ENCODE measurements at regions not wholly inside any gene's neighbourhood (a gene's known extent, or its start where the extent isn't known, plus 50 kb on each side); places are given as distances from the start of the nearest gene placed in this dataset.

DNA sequence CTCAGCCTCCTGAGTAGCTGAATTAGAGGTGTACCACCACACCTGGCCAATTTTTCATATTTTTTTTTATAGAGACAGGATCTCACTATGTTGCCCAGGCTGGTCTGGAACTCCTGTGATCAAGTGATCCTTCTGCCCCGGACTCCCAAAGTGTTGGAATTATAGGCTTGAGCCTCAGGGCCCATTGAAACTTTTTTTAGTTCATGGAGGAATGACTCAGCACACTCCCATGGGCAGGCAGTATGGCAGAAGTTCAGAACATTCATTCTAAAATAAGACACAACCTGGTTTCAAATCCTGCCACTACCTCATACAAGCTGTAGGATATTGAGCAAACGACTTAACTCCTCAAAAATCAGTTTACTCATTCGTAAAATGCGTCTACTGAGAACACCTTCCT is 320.4 kb upstream of the SP8 start (continued):
- TF ChIP-seq, protein P1, sequence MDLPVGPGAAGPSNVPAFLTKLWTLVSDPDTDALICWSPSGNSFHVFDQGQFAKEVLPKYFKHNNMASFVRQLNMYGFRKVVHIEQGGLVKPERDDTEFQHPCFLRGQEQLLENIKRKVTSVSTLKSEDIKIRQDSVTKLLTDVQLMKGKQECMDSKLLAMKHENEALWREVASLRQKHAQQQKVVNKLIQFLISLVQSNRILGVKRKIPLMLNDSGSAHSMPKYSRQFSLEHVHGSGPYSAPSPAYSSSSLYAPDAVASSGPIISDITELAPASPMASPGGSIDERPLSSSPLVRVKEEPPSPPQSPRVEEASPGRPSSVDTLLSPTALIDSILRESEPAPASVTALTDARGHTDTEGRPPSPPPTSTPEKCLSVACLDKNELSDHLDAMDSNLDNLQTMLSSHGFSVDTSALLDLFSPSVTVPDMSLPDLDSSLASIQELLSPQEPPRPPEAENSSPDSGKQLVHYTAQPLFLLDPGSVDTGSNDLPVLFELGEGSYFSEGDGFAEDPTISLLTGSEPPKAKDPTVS (IDR thresholded peaks at IDR 0.05; ENCODE audit: low read depth, low read length): no peak
- no peak for TF ChIP-seq ZNF207 (IDR thresholded peaks at IDR 0.05; ENCODE audit: borderline replicate concordance)
- TF ChIP-seq SMAD1 (IDR thresholded peaks at IDR 0.05; ENCODE audit: low read depth, partially characterized antibody): no peak

DNA sequence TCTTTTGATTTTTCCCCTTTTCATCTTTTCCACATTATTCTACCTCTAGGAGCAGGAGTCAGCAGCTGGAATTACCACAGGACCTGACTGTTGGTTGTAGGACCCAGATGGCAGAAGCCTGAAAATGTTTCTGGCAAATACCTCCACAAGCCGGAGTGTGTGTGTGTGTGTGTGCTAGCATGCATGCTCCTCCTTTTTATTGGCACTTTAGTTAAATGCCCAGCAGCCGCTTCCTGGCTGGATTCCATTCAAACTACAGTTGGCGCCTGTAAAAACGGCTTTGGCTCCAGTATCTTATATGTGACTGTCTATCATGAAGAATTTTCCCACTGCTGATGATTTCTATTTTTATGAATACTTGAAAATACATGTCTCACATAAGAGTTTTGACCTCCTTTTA is 319.7 kb upstream of the SP4 start:
- no peak for FAIRE-seq
- BruUV-seq (replicated peaks): no TSS peak

More for the DNA sequence above, 319.7 kb upstream of the SP4 start:
- DNase-seq (ENCODE audit: low read depth, low spot score) (no peak), ATAC-seq (no peak)
- CTCF ChIA-PET: no interaction called here
- H3K79me2 ChIP-seq (ENCODE audit: control insufficient read depth, insufficient read depth, low read length): no peaks in the 10 kb centered on the region
- no peak overlapping the region for H3K4me3 ChIP-seq
- in situ Hi-C loops (cut with MboI): no loop called here
- no peaks in the 10 kb centered on the region for H3K27me3 ChIP-seq (replicated peaks in 1 of 2; ENCODE audit: control insufficient read depth in 2 of 2, insufficient read depth in 2 of 2, low read length in 1 of 2)
- no peak overlapping the region for H3K4me2 ChIP-seq (ENCODE audit: control insufficient read depth, insufficient read depth)
- H3K9me3 ChIP-seq (replicated peaks; ENCODE audit: control insufficient read depth, insufficient read depth, low read length): no peaks in the 10 kb centered on the region
- H2AFZ ChIP-seq (ENCODE audit: control insufficient read depth, low read depth, low read length): no peak overlapping the region
- POLR2A ChIA-PET: no interaction called here
- H3K27ac ChIP-seq (ENCODE audit: control insufficient read depth, insufficient read depth): no peak overlapping the region
- H3K9ac ChIP-seq (ENCODE audit: control insufficient read depth, insufficient read depth, low read length): no peak overlapping the region
- no peaks in the 10 kb centered on the region for H3K36me3 ChIP-seq (ENCODE audit: control insufficient read depth in 2 of 2, insufficient read depth in 2 of 2, low read length in 1 of 2)
- H4K20me1 ChIP-seq (ENCODE audit: control insufficient read depth, insufficient read depth): no peaks in the 10 kb centered on the region
- intact Hi-C loops (cut with micrococcal nuclease; ENCODE audit: unreplicated experiment): no loop called here
- WGBS (ENCODE audit: insufficient coverage, insufficient replicate concordance, low lambda C conversion rate, missing lambda C conversion rate): 38% methylated on average over 4 of the region's 4 CpGs
- SMC1A ChIA-PET (ENCODE audit: uncharacterized antibody, unreplicated experiment): interaction anchor here (1.0 to 1.5 kb wide), 2 partner anchors 17 to 32 kb away, joined by 4 read pairs; no protein-coding TSS in a partner anchor
- no peak for TF ChIP-seq MEF2A (IDR thresholded peaks at IDR 0.05; ENCODE audit: insufficient read depth, low read depth, low read length)
- RAD21 ChIA-PET (ENCODE audit: unreplicated experiment): no interaction called here
- H3K4me1 ChIP-seq (ENCODE audit: control insufficient read depth, insufficient read depth, low read length): no peaks in the 10 kb centered on the region
